ENCODE measurements at regions not wholly inside any gene's neighbourhood (a gene's known extent, or its start where the extent isn't known, plus 50 kb on each side); places are given as distances from the start of the nearest gene placed in this dataset.

DNA sequence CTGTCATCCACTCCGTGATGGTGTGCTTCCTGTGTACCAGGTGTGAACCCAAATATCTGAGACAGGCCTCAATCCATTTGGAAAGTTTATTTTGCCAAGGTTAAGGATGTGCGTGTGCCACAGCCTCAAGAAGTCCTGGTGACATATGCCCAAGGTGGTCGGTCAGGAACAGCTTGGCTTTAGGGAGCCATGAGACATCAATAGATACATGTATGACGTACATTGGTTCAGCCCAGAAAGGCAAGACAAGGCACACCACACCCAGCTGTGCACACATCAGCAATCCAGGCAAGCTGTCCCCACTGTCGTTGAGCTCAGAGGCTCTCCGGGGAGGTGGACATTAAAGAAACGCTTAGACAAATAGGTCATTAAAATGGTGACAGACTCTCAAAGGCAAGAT is 56.8 kb upstream of the SHANK2 start:
- no peak for DNase-seq

DNA sequence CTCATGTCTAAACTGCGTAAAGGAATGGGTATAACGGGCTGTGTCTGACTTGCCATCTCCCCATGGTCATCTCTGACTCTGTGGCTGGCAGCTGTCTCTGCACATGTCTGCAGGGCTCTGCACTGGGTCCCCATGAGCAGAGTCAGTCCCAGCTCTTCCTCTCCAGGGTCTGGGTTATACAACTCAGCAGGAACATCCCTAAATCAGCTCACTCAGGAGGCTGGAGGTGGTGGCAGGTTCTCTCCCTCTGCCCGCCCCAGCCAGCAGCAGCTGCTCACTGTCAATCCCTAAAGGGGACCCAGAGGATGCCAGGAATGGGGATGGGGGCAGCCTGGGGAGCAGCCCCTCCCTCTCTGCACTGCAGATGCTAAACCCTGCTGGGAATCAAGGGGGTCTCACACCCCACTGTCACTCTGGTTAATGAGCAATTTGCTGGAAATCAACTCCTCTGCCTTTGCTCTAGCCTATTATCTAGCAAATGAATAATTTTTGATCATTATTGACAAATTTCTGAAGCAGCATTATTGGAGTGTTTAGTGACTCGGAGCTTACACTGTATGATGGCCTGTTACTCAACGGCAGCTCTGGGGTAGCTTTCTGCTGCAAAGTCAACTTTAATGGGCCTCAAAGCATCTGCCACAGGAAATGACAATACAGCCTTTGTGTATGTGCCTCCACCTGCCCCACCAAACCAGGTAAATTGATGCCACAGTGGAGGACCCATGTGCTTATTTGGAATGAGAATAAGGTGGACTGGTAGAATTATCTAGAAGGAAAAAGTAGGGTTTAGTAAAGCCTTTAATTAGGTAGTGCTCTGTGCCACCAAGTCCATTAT is 55.7 kb upstream of the SHANK2 start:
- no peak for DNase-seq

DNA sequence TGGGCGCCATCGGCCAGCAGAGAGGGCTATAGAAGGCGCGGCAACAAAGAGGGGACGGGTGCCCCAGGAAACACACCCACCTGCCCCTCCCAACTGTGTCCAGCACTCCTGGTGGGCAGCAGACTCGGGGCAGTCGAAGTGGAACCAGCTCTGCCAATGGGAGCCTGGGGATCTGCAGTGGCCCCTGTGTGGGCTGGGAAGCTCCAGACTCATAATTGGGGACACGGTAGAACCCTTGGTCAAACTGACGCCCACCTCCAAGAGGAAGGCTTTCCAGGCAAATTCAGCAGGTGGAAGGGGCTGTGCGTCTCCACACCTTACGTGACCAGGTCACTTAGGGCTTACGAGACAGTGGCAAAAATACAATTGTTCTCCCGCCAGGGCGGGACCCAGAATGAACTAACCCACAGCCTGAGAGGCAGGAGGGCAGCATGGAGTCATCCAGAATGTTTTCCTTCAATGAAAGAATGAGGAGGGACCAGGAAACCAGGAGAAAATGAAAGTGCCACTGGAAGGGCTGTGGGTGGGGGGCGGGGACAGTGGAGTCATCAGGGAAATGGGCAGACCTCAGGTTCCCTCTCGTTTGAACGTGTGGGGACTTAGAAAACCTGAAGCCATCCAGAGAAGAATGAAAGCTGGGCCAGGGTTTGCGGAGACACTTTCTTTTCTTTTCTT is 53.2 kb upstream of the SHANK2 start:
- no peak for DNase-seq

DNA sequence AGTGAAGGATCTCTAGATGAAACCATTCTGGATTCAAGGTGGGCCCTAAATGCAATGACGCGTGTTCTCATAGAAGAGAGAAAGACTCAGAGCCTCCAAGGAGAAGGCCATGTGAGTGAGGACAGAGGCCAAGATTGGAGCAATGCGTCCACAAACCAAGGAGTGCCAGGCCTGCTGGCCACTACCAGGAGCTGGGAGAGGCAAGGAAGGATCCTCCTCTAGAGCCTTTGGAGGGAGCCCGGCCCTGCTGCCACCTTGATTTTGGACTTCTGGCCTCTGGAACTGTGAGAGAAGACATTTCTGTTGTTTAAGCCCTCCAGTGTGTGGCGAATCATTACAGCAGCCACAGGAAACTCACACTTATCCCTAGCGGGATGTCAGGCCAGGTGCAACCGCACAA is 52.7 kb upstream of the SHANK2 start:
- no peak for DNase-seq

DNA sequence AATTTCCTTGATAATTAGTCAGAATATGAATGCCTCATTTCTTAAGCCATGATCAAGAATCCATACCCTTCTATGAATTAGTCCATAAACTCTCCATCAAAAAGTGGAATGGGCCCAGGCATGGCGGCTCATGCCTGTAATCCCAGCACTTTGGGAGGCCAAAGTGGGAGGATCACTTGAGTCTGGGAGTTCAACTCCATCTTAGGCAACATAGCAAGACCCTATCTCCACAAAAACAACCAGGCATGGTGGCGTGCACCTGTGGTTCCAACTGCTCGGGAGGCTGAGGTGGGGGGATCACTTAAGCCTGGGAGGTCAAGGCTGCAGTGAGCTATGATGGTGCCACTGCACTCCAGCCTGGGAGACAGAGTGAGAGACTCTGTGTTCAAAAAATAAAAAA is 52.1 kb upstream of the SHANK2 start:
- no peak for DNase-seq

DNA sequence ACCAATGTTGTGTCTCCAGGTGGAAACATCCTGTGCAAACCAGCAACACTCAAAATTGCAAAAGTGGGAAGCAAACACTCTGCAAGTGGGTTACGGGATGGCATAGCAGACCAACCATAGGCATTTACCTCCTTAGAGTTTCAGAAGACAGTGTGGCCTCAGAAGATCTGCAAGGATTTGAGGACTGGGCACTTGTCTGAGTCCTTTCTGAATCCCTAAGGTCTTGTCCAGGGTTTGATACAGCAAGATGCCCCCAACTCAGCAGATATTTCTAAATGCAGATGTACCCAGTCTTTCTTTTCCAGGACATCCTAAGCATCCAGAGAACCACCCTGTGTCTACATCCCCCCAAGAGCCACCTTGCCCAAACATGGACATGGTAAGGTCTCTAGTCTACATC is 51.7 kb upstream of the SHANK2 start:
- DNase-seq, result no peak

DNA sequence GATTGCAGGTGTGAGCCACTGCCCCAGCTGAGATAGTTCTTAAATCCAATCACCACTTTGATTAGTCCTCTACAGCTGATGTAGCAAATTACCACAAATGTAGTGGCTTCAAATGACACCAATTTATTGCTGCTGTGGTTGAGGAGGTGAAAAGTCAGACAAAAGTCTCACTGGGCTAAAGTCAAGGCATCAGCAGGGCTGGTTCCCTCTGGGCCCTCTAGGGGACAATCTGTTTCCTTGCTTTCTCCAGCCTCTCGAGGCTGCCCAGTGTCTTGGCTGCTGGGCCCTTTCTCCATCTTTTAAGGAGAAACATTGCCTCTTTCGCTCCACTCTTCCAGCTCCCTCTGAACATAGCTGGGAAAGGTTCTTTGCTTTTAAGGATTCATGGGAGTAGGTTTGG is 50.5 kb upstream of the SHANK2 start:
- DNase-seq, result no peak

DNA sequence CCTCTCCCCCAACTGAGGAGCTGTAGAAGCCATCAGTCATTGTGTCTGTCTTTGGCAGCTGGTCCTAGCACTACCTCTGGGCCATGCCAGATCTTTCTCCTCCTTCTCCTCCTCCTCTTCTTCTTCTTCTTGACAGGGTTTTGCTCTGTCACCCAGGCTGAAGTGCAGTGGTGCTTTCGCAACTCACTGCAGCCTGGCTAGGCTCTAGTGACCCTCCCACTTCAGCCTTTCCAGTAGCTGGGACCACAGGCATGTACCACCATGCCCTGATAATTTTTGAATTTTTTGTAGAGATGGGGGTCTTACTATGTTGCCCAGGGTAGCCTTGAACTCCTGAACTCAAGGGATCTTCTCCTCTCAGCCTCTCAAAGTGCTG is 50.1 kb upstream of the SHANK2 start:
- DNase-seq, result no peak
